Psoas muscle (tissue), 7 donors: ENCODE measurements at regions not wholly inside any gene's neighbourhood (a gene's known extent, or its start where the extent isn't known, plus 50 kb on each side); places are given as distances from the start of the nearest gene placed in this dataset.

Experiments used
- ATAC-seq, 4 donors: fragments of 200-7000 bp; cut with Tn5 transposase; one replicate each; pipeline ENCODE4 v1.9.1; 2020; ENCODE audit warnings: moderate library complexity in 3 of 4, mild to moderate bottlenecking in 2 of 4
- DNase-seq, 2 donors: peaks; one replicate each; pipeline ENCODE4 v3.0.0-alpha.2; 2020
- H3K27ac ChIP-seq: fragments of 200-600 bp; one replicate; pipeline ENCODE4 v1.8.0; 2022
- H3K27me3 ChIP-seq, 3 donors: fragments of 200-600 bp in 1 of 3; one replicate each; pipeline versions ENCODE4 v1.6.1 to v1.8.0; 2013 to 2022; ENCODE audit warnings: low read length in 2 of 3, mild to moderate bottlenecking in 2 of 3, moderate library complexity in 1 of 3; ENCODE audit not compliant: insufficient read depth in 3 of 3
- H3K36me3 ChIP-seq, 2 donors: fragments of 200-600 bp in 1 of 2; one replicate each; pipeline versions ENCODE4 v1.6.1 to v1.8.0; 2013 to 2022; ENCODE audit warnings: low read depth in 1 of 2, mild to moderate bottlenecking in 1 of 2, moderate library complexity in 1 of 2; ENCODE audit not compliant: insufficient read depth in 1 of 2
- H3K4me1 ChIP-seq: fragments of 200-600 bp; one replicate; pipeline ENCODE4 v1.8.0; 2022
- H3K4me3 ChIP-seq: fragments of 200-600 bp; one replicate; pipeline ENCODE4 v1.8.0; 2022; ENCODE audit warnings: mild to moderate bottlenecking
- H3K9me3 ChIP-seq: fragments of 200-600 bp; one replicate; pipeline ENCODE4 v1.8.0; 2022
- CTCF ChIP-seq: fragments of 200-600 bp; IDR thresholded peaks from one replicate; pipeline ENCODE4 v1.8.0; 2022; ENCODE audit warnings: antibody characterized with exemption
- WGBS, 3 donors: extraction: QIAGEN DNeasy Blood & Tissue Kit; methylation state at CpG; one replicate each; pipeline versions ENCODE4 v1.1.6 to v1.1.7; 2013; 5-methylcytosine and 5-hydroxymethylcytosine counted together
- intact Hi-C, 2 donors: fragments of 100-400 bp; cut with DNase I; formaldehyde crosslinking; loops; one replicate each; pipeline versions ENCODE4 v1.11.0 to v1.14.2; 2022
- donor health status: healthy with polysubstance abuse.
- donor health status: DM: no; HTN: no; CAD: no; lungs with moderate emphysema.
- donor health status: Bipolar disorder and iron deficiency.
- donor health status: healthy.
- donor health status: DM: yes; HTN: yes; CAD: no.
- donor health status: DM: no; HTN: no; CAD: no.
- donor health status: DM: yes; HTN: yes; CAD: no.

DNA sequence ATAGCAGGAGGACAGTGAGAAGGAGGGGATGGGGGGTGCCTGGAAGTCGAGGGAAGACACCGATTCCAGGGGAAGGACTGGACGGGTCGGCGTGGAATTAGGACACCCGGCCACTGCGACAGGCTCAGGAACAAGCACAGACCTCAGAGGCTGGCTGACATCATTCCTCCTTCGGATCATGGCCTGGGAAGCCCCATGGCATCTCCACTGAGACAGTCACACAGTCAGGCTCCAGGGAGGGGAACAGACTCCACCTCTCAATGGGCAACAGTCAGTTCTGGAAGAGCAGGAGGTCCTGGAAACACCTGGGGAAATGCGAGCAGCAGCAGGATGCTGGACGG lies 67.9 kb upstream of the FBRSL1 start:
- intact Hi-C loops, result no loop called here

DNA sequence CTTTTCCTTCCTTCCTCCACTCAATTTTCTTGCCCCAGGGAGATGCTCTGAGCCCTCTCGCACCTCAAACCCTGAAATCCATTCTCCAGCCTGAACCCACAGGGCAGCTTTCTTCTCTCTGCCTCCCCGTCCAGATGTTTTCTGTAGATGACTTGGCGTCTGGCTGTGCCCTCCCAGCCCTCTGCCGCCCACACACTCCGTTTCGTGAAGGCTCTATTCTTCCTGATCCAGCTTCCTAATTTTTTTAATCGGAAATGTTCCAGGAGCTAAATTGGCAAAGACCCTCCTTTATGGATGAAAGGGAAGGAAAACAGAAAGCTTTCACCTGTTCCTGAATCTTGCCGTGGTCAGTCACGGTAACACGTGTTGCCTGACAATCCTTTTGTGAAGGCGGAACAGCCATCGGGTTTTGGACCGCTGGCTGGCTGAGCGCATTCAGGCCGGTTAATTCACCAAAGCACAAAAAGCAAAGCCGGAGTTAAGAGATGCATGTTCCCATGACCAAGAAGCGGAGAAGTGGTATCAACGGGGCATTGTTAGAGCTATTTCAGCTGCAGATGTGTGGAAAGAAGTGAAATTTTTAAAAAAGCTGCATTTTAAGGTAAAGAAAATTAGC lies 70.2 kb upstream of the FBRSL1 start:
- intact Hi-C loops, result loop anchor here (5.0 kb wide), 2 partner anchors 193 to 198 kb away; partner anchors contain the start of genes LRCOL1 (in 1 of the 2) and P2RX2 (in 1 of the 2)
- H3K27ac ChIP-seq, result no peak overlapping the region
- no peaks in the 10 kb centered on the region for H3K9me3 ChIP-seq
- no peaks in the 10 kb centered on the region for H3K4me1 ChIP-seq
- ATAC-seq (no peak), DNase-seq (no peak)
- no peaks in the 10 kb centered on the region for H3K36me3 ChIP-seq
- H3K27me3 ChIP-seq, result peaks cover 0 to 84% (median 26%) of the 10 kb centered on the region in 3 donors
- WGBS, 3 donors, result 14 to 16% (median 15%) methylated on average over 18 of the region's 18 CpGs
- no peak overlapping the region for H3K4me3 ChIP-seq
- no peak for TF ChIP-seq CTCF

More for the DNA sequence above, 67.9 kb upstream of the FBRSL1 start:
- H3K27ac ChIP-seq, result no peak overlapping the region
- no peaks in the 10 kb centered on the region for H3K4me1 ChIP-seq
- TF ChIP-seq CTCF, result no peak
- no peak for ATAC-seq
- H3K36me3 ChIP-seq, result no peaks in the 10 kb centered on the region
- peaks cover 0 to 81% (median 32%) of the 10 kb centered on the region in 3 donors for H3K27me3 ChIP-seq
- 35 to 49% (median 39%) methylated on average over 10 of the region's 10 CpGs for WGBS, 3 donors
- no peak for DNase-seq
- H3K9me3 ChIP-seq, result no peaks in the 10 kb centered on the region
- H3K4me3 ChIP-seq, result no peak overlapping the region

DNA sequence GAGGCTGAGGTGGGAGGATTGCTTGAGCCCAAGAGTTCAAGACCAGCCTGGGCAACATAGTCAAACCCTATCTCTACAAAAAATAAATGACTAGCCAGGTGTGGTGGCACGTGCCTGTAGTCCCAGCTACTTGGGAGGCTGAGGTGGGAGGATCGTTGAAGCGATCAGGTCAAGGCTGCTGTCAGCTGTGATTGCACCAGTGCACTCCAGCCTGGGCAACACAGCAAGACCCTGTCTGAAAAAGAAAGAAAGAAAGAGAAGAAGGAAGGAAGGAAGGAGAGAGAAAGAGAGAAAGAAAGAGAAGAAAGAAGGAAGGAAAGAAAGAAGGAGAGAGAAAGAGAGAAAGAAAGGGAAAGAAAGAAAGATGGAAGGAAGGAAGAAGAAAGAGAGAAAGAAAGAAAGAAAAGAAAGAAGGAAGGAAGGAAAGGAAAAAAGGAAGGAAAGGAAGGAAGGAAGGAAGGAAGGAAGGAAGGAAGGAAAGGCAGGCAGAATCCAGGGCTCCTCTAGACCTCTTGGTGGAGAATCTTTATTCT lies 71.5 kb upstream of the FBRSL1 start:
- H3K4me3 ChIP-seq, result no peak overlapping the region
- no peaks in the 10 kb centered on the region for H3K9me3 ChIP-seq
- 88 to 93% (median 92%) methylated on average over 3 of the region's 3 CpGs for WGBS, 3 donors
- intact Hi-C loops, result loop anchor here (5.0 kb wide), 2 partner anchors 194 to 199 kb away; partner anchors contain the start of genes LRCOL1 (in 1 of the 2) and P2RX2 (in 1 of the 2)
- H3K4me1 ChIP-seq, result no peaks in the 10 kb centered on the region
- H3K27ac ChIP-seq, result no peak overlapping the region
- H3K27me3 ChIP-seq, result peaks cover 0 to 83% (median 15%) of the 10 kb centered on the region in 3 donors
- H3K36me3 ChIP-seq, result no peaks in the 10 kb centered on the region
- no peak for DNase-seq
- no peak for ATAC-seq
- TF ChIP-seq CTCF, result no peak

DNA sequence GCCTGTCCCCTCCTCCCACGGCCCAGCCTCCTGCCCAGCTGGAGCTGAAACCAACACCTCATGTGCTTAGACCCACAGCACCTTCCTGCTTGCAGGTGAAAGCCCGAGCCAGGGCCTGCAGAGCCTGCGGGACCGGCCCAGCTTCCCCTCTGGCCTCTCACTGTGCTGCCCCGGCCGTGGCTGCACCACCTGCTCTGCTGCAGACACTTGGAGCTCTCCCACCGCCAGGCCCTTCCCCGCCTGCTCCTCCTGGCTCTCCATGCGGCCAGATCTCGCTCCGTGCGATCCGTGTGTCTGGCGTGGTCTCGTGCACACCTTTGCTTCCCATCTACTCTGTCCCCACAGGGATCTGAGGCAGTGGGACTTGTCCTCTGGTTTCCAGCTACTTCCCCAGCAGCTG lies 72.2 kb upstream of the FBRSL1 start:
- intact Hi-C loops, result loop anchor here (2.0 to 5.0 kb wide), 3 partner anchors 195 to 265 kb away; partner anchors contain the start of genes LRCOL1 (in 1 of the 2) and P2RX2 (in 1 of the 2)
- no peak overlapping the region for H3K4me3 ChIP-seq
- WGBS, 3 donors, result 69 to 72% (median 72%) methylated on average over 15 of the region's 15 CpGs
- H3K27me3 ChIP-seq, result peaks cover 0 to 76% (median 11%) of the 10 kb centered on the region in 3 donors
- no peaks in the 10 kb centered on the region for H3K9me3 ChIP-seq
- H3K36me3 ChIP-seq, result no peaks in the 10 kb centered on the region
- H3K27ac ChIP-seq, result no peak overlapping the region
- DNase-seq (no peak), ATAC-seq (no peak)
- TF ChIP-seq CTCF, result no peak
- H3K4me1 ChIP-seq, result no peaks in the 10 kb centered on the region
